Keratinocyte (primary cell): ENCODE measurements at regions not wholly inside any gene's neighbourhood (a gene's known extent, or its start where the extent isn't known, plus 50 kb on each side); places are given as distances from the start of the nearest gene placed in this dataset.

Source experiments
- DNase-seq: peaks from one replicate; pipeline ENCODE4 v3.0.0-alpha.2; 2011; ENCODE audit warnings: low read depth, missing footprints, low spot score
- FAIRE-seq: peaks from 2 replicates; lab custom pipeline; 2011; peaks lifted over from hg19 to GRCh38; lab: Jason Lieb, UNC
- H2AFZ ChIP-seq: 2 replicates; pipeline ENCODE4 v1.6.0; 2012; ENCODE audit warnings: low read length, control low read depth, inconsistent platforms; ENCODE audit not compliant: control insufficient read depth
- H3K27ac ChIP-seq: 2 replicates; pipeline ENCODE4 v1.5.1; 2011; ENCODE audit warnings: low read length; ENCODE audit not compliant: control insufficient read depth, insufficient read depth
- H3K27me3 ChIP-seq: 3 replicates; pipeline ENCODE4 v1.6.0; 2011; ENCODE audit warnings: low read length; ENCODE audit not compliant: control insufficient read depth, insufficient read depth; ENCODE audit errors: extremely low read depth
- H3K36me3 ChIP-seq, 2 experiments: 2 replicates in 1 of 2; 3 replicates in 1 of 2; pipeline ENCODE4 v1.5.1; 2011; ENCODE audit warnings: low read length in 2 of 2, mild to moderate bottlenecking in 1 of 2; ENCODE audit not compliant: control insufficient read depth in 2 of 2, insufficient read depth in 2 of 2; ENCODE audit errors: extremely low read depth in 1 of 2
- H3K4me1 ChIP-seq: 3 replicates; pipeline ENCODE4 v1.5.1; 2011; ENCODE audit warnings: low read length; ENCODE audit not compliant: control insufficient read depth, insufficient read depth; ENCODE audit errors: extremely low read depth
- H3K4me2 ChIP-seq: 3 replicates; pipeline ENCODE4 v1.6.0; 2011; ENCODE audit warnings: low read depth, low read length; ENCODE audit not compliant: control insufficient read depth, insufficient read depth; ENCODE audit errors: extremely low read depth
- H3K4me3 ChIP-seq, 3 experiments: fragments of 200-600 bp in 1 of 3; sonication (generic) in 1 of 3; 2 replicates in 2 of 3; 3 replicates in 1 of 3; pipeline ENCODE4 v1.5.1; 2011 to 2016; ENCODE audit warnings: low read length in 3 of 3, mild to moderate bottlenecking in 3 of 3, control low read depth in 2 of 3, inconsistent platforms in 1 of 3, low read depth in 1 of 3, mixed read lengths in 1 of 3, mixed run types in 1 of 3, moderate library complexity in 1 of 3; ENCODE audit not compliant: control insufficient read depth in 2 of 3, insufficient read depth in 2 of 3; ENCODE audit errors: extremely low read depth in 1 of 3
- H3K79me2 ChIP-seq: 2 replicates; pipeline ENCODE4 v1.6.0; 2012; ENCODE audit warnings: low read length; ENCODE audit not compliant: control insufficient read depth, insufficient read depth
- H3K9ac ChIP-seq: 3 replicates; pipeline ENCODE4 v1.6.0; 2011; ENCODE audit warnings: low read length; ENCODE audit not compliant: control insufficient read depth, insufficient read depth; ENCODE audit errors: extremely low read depth
- H3K9me1 ChIP-seq: 3 replicates; pipeline ENCODE4 v1.6.0; 2011; ENCODE audit warnings: low read length; ENCODE audit not compliant: control insufficient read depth, insufficient read depth; ENCODE audit errors: extremely low read depth
- H3K9me3 ChIP-seq: 2 replicates; pipeline ENCODE4 v1.5.1; 2012; ENCODE audit warnings: low read depth, low read length; ENCODE audit not compliant: control insufficient read depth
- H4K20me1 ChIP-seq: 3 replicates; pipeline ENCODE4 v1.6.0; 2011; ENCODE audit warnings: low read length; ENCODE audit not compliant: control insufficient read depth, insufficient read depth; ENCODE audit errors: extremely low read depth
- CTCF ChIP-seq, 3 experiments: IDR thresholded peaks in 1 of 3; conservative IDR thresholded peaks in 1 of 3; optimal IDR thresholded peaks in 1 of 3; 2 replicates in 2 of 3; 3 replicates in 1 of 3; pipeline versions ENCODE3 to v1.5.1; 2011; ENCODE audit warnings: low read length in 3 of 3, mild to moderate bottlenecking in 3 of 3, moderate library complexity in 2 of 3, control low read depth in 1 of 3, inconsistent platforms in 1 of 3; ENCODE audit not compliant: insufficient read depth in 2 of 3; ENCODE audit errors: extremely low read depth in 1 of 3
- EZH2 ChIP-seq: IDR thresholded peaks from one replicate; pipeline ENCODE4 v1.6.1; 2012; ENCODE audit warnings: inconsistent platforms, mild to moderate bottlenecking, low read length, moderate library complexity
- dilution Hi-C: fragments of 300-500 bp; cut with MboI; formaldehyde crosslinking; loops from one replicate; pipeline ENCODE4 v1.7.0; 2020; ENCODE audit warnings: low sequenced_read_pairs; ENCODE audit not compliant: extremely low pct_ligation_motif_present

DNA sequence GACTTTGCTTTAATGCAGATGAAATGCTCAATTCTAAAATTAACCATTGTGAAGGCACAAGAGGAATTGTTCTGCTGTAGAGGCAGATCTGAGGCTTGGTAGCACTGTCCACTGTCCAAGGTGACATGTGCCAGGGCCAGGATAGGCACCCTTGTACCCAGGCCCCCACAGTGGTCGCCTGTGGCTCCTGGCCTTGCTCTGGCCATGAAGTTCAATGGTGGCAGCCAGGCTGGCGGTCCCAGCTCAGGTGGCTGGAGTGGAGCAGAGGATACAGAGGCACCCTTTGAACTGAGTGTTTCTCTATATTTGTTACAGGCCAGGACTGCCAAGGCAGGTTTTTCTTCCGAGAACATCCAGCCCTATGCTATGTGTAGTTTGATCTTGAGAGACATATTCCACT lies 102.6 kb downstream of the PTGS2 start:
- Histone ChIP-seq H3K9me3 (no peaks in the 10 kb centered on the region), H3K36me3 (no peaks in the 10 kb centered on the region), H3K79me2 (no peaks in the 10 kb centered on the region), H2AFZ (no peak overlapping the region), H3K4me2 (no peak overlapping the region), H3K27ac (no peak overlapping the region), H3K27me3 (no peaks in the 10 kb centered on the region), H4K20me1 (no peaks in the 10 kb centered on the region), H3K4me3 (no peak overlapping the region), H3K9me1 (no peaks in the 10 kb centered on the region), H3K4me1 (no peaks in the 10 kb centered on the region), H3K9ac (no peak overlapping the region)
- no peak for FAIRE-seq
- dilution Hi-C loops, result no loop called here
- no peak for DNase-seq
- no peak for TF ChIP-seq EZH2
- no peak for TF ChIP-seq CTCF (optimal IDR thresholded peaks at IDR 0.05 in 1 of 3, IDR thresholded peaks at IDR 0.05 in 1 of 3, conservative IDR thresholded peaks at IDR 0.05 in 1 of 3; ENCODE audit: extremely low read depth in 1 of 3, insufficient read depth in 2 of 3, low read length in 3 of 3)

DNA sequence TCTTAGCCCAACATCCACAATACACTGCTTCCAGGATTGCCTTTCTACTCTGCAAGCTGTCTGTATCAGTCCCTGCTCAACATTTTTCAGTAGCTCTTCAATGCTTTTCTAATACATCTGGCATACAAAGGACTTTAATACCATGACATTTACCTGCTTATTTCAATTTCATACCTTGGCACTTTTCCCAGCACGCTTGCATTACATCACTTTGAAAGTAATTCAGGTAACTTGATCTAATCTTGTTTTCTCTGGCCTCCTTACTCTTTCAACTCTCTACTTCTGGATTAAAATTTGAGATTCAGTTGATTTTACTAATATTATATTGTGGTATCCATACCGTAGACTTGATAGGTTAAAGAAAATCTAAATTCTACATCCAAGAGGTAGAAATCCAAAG lies 103.0 kb downstream of the PTGS2 start:
- DNase-seq, result peak; percentile 15
- Histone ChIP-seq H3K79me2 (no peaks in the 10 kb centered on the region), H3K4me3 (no peak overlapping the region), H4K20me1 (no peaks in the 10 kb centered on the region), H3K36me3 (no peaks in the 10 kb centered on the region), H3K9me3 (no peaks in the 10 kb centered on the region), H3K4me1 (no peaks in the 10 kb centered on the region), H3K27ac (no peak overlapping the region), H3K4me2 (no peak overlapping the region), H2AFZ (peak overlapping the region; percentile 10), H3K27me3 (no peaks in the 10 kb centered on the region), H3K9me1 (no peaks in the 10 kb centered on the region), H3K9ac (no peak overlapping the region)
- no peak for TF ChIP-seq EZH2
- no peak for TF ChIP-seq CTCF (optimal IDR thresholded peaks at IDR 0.05 in 1 of 3, IDR thresholded peaks at IDR 0.05 in 1 of 3, conservative IDR thresholded peaks at IDR 0.05 in 1 of 3; ENCODE audit: extremely low read depth in 1 of 3, insufficient read depth in 2 of 3, low read length in 3 of 3)
- FAIRE-seq, result no peak
- dilution Hi-C loops, result no loop called here
